ENCODE measurements at regions not wholly inside any gene's neighbourhood (a gene's known extent, or its start where the extent isn't known, plus 50 kb on each side); places are given as distances from the start of the nearest gene placed in this dataset.

DNA sequence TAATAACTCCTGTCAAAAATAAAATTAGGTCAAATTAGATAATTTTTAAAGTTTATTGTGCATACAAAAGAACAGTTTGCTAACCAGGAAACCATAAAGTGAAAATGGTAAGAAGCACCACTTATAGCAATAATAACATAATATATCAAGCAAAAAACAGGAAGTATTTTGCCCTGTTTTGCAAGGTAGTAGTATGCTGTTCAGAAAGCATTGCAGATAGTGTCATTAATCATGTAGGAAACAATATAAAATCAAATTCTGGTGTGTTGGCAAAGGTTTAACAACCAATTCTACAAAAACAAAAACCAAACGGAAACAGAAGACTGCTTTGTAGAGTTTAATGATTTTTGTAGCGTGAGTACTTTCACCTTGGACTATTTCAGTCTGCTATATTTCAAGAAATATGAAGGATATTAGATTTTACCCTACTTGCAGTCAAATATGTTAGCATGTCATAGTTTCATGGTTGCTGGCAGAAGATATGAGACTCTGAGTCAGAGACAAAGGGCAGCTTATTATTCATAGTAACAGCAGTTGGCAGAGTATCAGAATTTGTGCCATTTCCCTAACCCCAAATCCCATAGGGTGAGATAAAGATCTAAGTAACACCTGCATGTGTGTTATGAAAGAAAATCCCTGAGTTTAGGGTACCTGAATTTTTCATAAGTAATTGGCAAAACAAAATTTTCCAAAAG lies 729.0 kb upstream of the BRINP3 start:
- H3K4me1 ChIP-seq (ENCODE audit: control insufficient read depth in 1 of 2, extremely low read depth in 1 of 2, insufficient read depth in 2 of 2, low read length in 2 of 2): no peaks in the 10 kb centered on the region
- Mint-ChIP-seq H3K4me3 (no peak overlapping the region), H3K9me3 (peaks cover 12 to 31% (median 15%) of the 10 kb centered on the region in 3 donors), H3K36me3 (no peaks in the 10 kb centered on the region), H3K4me1 (no peaks in the 10 kb centered on the region), H3K27me3 (no peaks in the 10 kb centered on the region), H3K27ac (no peak overlapping the region)
- DNase-seq: no peak
- ChIA-PET POLR2A (no interaction called here), CTCF (no interaction called here)
- no peak overlapping the region for H3K27ac ChIP-seq (ENCODE audit: low read length)
- ATAC-seq (replicated peaks in 1 of 4): no peak
- no peaks in the 10 kb centered on the region for H3K27me3 ChIP-seq (replicated peaks in 1 of 2; ENCODE audit: control insufficient read depth in 2 of 2, extremely low read depth in 1 of 2, insufficient read depth in 2 of 2, low read length in 1 of 2)
- H3K4me3 ChIP-seq (ENCODE audit: control insufficient read depth in 1 of 2, extremely low read depth in 1 of 2, low read length in 1 of 2): no peak overlapping the region
- no peaks in the 10 kb centered on the region for H3K9me3 ChIP-seq
- no peaks in the 10 kb centered on the region for H3K36me3 ChIP-seq (ENCODE audit: control insufficient read depth in 2 of 2, extremely low read depth in 1 of 2, insufficient read depth in 1 of 2, low read length in 1 of 2)
- WGBS (ENCODE audit: insufficient coverage): no CpG with 5 or more reads among the region's 2 CpGs

DNA sequence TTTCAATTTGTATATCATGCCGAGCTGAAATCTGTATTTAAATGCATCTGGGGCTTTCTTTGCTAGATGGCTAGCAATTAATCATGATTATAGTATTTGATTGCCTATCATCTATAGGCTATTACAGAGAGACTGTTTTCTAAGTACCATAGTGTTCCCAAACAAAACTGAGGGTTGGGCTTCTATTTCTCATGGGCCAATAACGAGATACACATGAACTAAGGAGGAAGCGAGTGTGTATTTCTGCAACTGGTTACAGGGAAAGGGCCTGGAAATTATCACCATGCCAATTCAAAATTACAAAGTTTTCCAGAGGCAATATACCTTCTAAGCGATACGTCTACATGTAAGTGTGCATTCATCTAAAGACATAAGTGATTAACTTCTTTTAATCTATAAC lies 744.5 kb upstream of the BRINP3 start:
- no peaks in the 10 kb centered on the region for H3K36me3 ChIP-seq (ENCODE audit: control insufficient read depth in 2 of 2, extremely low read depth in 1 of 2, insufficient read depth in 1 of 2, low read length in 1 of 2)
- no peaks in the 10 kb centered on the region for H3K27me3 Mint-ChIP-seq

DNA sequence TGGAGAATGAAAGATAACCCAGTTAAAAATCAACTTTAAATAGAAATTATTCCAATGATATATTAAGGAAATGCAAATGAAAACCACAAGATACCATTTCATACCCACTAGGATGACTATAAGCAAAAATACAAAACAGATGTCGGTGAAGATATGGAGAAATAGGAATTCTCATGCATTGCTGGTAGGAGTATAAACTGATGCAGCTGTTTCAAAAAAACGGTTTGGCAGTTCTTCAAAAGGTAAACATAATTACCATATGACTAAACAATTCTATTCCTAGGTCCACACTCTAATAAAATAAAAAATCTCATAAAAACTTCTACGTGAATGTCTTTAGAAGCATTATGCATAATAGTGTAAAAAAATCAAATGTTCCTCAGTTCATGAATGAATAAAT lies 763.3 kb upstream of the BRINP3 start:
- no peak overlapping the region for H3K4me3 ChIP-seq (ENCODE audit: control insufficient read depth in 1 of 2, extremely low read depth in 1 of 2, low read length in 1 of 2)
- no peaks in the 10 kb centered on the region for H3K36me3 Mint-ChIP-seq
- no peaks in the 10 kb centered on the region for H3K27me3 ChIP-seq (replicated peaks in 1 of 2; ENCODE audit: control insufficient read depth in 2 of 2, extremely low read depth in 1 of 2, insufficient read depth in 2 of 2, low read length in 1 of 2)
- WGBS (ENCODE audit: insufficient coverage): no CpG with 5 or more reads among the region's 3 CpGs
- H3K4me1 Mint-ChIP-seq: no peaks in the 10 kb centered on the region
- no peak overlapping the region for H3K27ac Mint-ChIP-seq
- H3K36me3 ChIP-seq (ENCODE audit: control insufficient read depth in 2 of 2, extremely low read depth in 1 of 2, insufficient read depth in 1 of 2, low read length in 1 of 2): no peaks in the 10 kb centered on the region
- peaks cover 7 to 19% (median 12%) of the 10 kb centered on the region in 3 donors for H3K9me3 Mint-ChIP-seq
- DNase-seq (no peak), ATAC-seq (replicated peaks in 1 of 4) (no peak)
- H3K27ac ChIP-seq (ENCODE audit: low read length): no peak overlapping the region
- H3K9me3 ChIP-seq: no peaks in the 10 kb centered on the region
- ChIA-PET POLR2A (no interaction called here), CTCF (no interaction called here)
- H3K4me3 Mint-ChIP-seq: no peak overlapping the region
- no peaks in the 10 kb centered on the region for H3K4me1 ChIP-seq (ENCODE audit: control insufficient read depth in 1 of 2, extremely low read depth in 1 of 2, insufficient read depth in 2 of 2, low read length in 2 of 2)
- no peaks in the 10 kb centered on the region for H3K27me3 Mint-ChIP-seq

More for the DNA sequence above, 744.5 kb upstream of the BRINP3 start:
- H3K36me3 Mint-ChIP-seq: no peaks in the 10 kb centered on the region
- H3K27ac ChIP-seq (ENCODE audit: low read length): no peak overlapping the region
- H3K27ac Mint-ChIP-seq: no peak overlapping the region
- peaks cover 7 to 17% (median 8%) of the 10 kb centered on the region in 3 donors for H3K9me3 Mint-ChIP-seq
- no peaks in the 10 kb centered on the region for H3K4me1 Mint-ChIP-seq
- no peak overlapping the region for H3K4me3 ChIP-seq (ENCODE audit: control insufficient read depth in 1 of 2, extremely low read depth in 1 of 2, low read length in 1 of 2)
- ATAC-seq (replicated peaks in 1 of 4) (no peak), DNase-seq (no peak)
- no peaks in the 10 kb centered on the region for H3K9me3 ChIP-seq
- CTCF ChIA-PET: no interaction called here
- H3K4me1 ChIP-seq (ENCODE audit: control insufficient read depth in 1 of 2, extremely low read depth in 1 of 2, insufficient read depth in 2 of 2, low read length in 2 of 2): no peaks in the 10 kb centered on the region
- POLR2A ChIA-PET: no interaction called here
- H3K27me3 ChIP-seq (replicated peaks in 1 of 2; ENCODE audit: control insufficient read depth in 2 of 2, extremely low read depth in 1 of 2, insufficient read depth in 2 of 2, low read length in 1 of 2): no peaks in the 10 kb centered on the region
- H3K4me3 Mint-ChIP-seq: no peak overlapping the region
- 20% methylated on average over 1 of the region's 5 CpGs for WGBS (ENCODE audit: insufficient coverage)

DNA sequence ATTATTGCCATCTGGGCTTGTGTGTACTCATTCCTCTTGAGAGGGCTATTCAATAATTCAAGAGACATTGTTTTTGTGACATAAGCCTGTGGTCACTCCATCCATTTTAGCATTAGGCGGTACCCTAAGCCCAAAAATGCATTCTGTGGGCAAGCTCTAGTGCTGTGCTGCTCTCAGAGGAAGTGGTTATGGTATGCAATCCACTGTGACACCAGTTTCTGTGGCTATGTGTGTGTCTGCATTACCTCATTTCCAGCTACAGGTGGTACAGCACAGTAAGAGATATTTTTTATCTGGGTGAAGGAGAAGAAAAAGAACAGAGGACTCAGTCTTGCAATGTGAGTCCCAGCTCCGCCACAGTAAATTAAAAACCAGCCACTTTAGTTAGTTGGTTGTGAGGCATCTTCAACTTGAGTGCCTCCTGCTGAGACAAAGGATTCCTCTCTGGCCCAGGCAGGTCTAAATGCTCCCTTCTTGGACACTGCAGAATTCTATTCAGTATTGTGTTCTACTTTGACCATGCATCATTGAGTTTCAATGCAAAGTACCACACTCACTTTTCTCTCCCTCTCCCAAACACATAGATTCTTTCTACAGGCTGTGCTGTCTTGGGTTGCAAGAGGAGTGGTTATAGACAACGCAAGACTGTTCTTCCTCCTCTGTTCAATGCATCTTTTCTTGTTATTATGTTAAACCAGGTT lies 777.8 kb upstream of the BRINP3 start:
- ATAC-seq (replicated peaks in 1 of 4): no peak
- no CpG with 5 or more reads among the region's 3 CpGs for WGBS (ENCODE audit: insufficient coverage)
- DNase-seq: no peak
- Mint-ChIP-seq H3K36me3 (no peaks in the 10 kb centered on the region), H3K4me3 (no peak overlapping the region), H3K27me3 (no peaks in the 10 kb centered on the region), H3K4me1 (no peaks in the 10 kb centered on the region), H3K9me3 (peaks cover 19 to 44% (median 29%) of the 10 kb centered on the region in 3 donors), H3K27ac (no peak overlapping the region)
- Histone ChIP-seq H3K27ac (ENCODE audit: low read length) (no peak overlapping the region), H3K4me3 (ENCODE audit: control insufficient read depth in 1 of 2, extremely low read depth in 1 of 2, low read length in 1 of 2) (no peak overlapping the region), H3K36me3 (ENCODE audit: control insufficient read depth in 2 of 2, extremely low read depth in 1 of 2, insufficient read depth in 1 of 2, low read length in 1 of 2) (no peaks in the 10 kb centered on the region), H3K27me3 (replicated peaks in 1 of 2; ENCODE audit: control insufficient read depth in 2 of 2, extremely low read depth in 1 of 2, insufficient read depth in 2 of 2, low read length in 1 of 2) (no peaks in the 10 kb centered on the region), H3K4me1 (ENCODE audit: control insufficient read depth in 1 of 2, extremely low read depth in 1 of 2, insufficient read depth in 2 of 2, low read length in 2 of 2) (no peaks in the 10 kb centered on the region), H3K9me3 (no peaks in the 10 kb centered on the region)
- ChIA-PET CTCF (no interaction called here), POLR2A (no interaction called here)

DNA sequence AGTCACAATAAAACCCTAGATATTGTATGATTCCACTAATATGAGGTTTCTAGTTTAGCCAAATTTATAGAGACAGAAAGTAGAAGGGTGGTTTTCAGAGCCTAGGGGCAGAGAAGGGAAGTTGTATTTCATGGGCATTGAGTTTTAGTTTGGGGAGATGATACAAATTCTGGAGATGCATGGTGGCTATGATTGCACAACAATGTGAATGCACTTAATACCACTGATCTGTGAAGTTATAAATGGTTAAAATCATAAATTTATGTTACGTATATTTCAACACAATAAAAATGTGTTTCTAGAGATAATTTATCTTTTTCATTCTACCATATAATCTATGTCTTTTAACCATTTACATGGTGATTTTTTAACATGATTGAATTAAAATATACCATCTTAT lies 779.3 kb upstream of the BRINP3 start:
- POLR2A ChIA-PET: no interaction called here
- Mint-ChIP-seq H3K9me3 (peaks cover 18 to 38% (median 24%) of the 10 kb centered on the region in 3 donors), H3K27ac (no peak overlapping the region), H3K4me3 (no peak overlapping the region), H3K4me1 (no peaks in the 10 kb centered on the region), H3K27me3 (no peaks in the 10 kb centered on the region), H3K36me3 (no peaks in the 10 kb centered on the region)
- Histone ChIP-seq H3K4me1 (ENCODE audit: control insufficient read depth in 1 of 2, extremely low read depth in 1 of 2, insufficient read depth in 2 of 2, low read length in 2 of 2) (no peaks in the 10 kb centered on the region), H3K9me3 (no peaks in the 10 kb centered on the region), H3K4me3 (ENCODE audit: control insufficient read depth in 1 of 2, extremely low read depth in 1 of 2, low read length in 1 of 2) (no peak overlapping the region), H3K27me3 (replicated peaks in 1 of 2; ENCODE audit: control insufficient read depth in 2 of 2, extremely low read depth in 1 of 2, insufficient read depth in 2 of 2, low read length in 1 of 2) (no peaks in the 10 kb centered on the region), H3K27ac (ENCODE audit: low read length) (no peak overlapping the region), H3K36me3 (ENCODE audit: control insufficient read depth in 2 of 2, extremely low read depth in 1 of 2, insufficient read depth in 1 of 2, low read length in 1 of 2) (no peaks in the 10 kb centered on the region)
- CTCF ChIA-PET: no interaction called here
- no CpG with 5 or more reads among the region's 1 CpG for WGBS (ENCODE audit: insufficient coverage)
- no peak for ATAC-seq (replicated peaks in 1 of 4)
- DNase-seq: no peak

DNA sequence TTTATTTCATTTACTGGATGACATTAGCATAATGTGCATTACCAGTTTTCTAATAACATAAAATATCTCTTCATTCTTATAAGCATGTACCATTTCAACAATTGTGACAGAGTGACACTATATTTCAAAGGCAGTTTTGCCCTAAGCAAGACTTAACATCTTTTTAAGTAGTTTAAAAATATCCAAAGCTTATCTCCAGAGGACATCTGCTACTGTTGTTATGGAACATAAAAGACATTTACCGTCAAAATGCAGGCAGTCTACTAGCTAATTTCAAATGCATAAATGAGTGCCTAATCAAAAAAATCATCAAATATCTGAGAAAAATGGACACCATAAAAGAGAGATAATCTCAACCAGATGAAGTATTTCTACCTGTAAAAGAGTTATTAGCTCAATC lies 782.4 kb upstream of the BRINP3 start:
- POLR2A ChIA-PET: no interaction called here
- H3K4me1 Mint-ChIP-seq: no peaks in the 10 kb centered on the region
- CTCF ChIA-PET: no interaction called here
- peaks cover 7 to 25% (median 22%) of the 10 kb centered on the region in 3 donors for H3K9me3 Mint-ChIP-seq
- H3K27me3 Mint-ChIP-seq: no peaks in the 10 kb centered on the region
- no peaks in the 10 kb centered on the region for H3K27me3 ChIP-seq (replicated peaks in 1 of 2; ENCODE audit: control insufficient read depth in 2 of 2, extremely low read depth in 1 of 2, insufficient read depth in 2 of 2, low read length in 1 of 2)
- DNase-seq (no peak), ATAC-seq (replicated peaks in 1 of 4) (no peak)
- H3K36me3 ChIP-seq (ENCODE audit: control insufficient read depth in 2 of 2, extremely low read depth in 1 of 2, insufficient read depth in 1 of 2, low read length in 1 of 2): no peaks in the 10 kb centered on the region
- no peaks in the 10 kb centered on the region for H3K4me1 ChIP-seq (ENCODE audit: control insufficient read depth in 1 of 2, extremely low read depth in 1 of 2, insufficient read depth in 2 of 2, low read length in 2 of 2)
- H3K4me3 ChIP-seq (ENCODE audit: control insufficient read depth in 1 of 2, extremely low read depth in 1 of 2, low read length in 1 of 2): no peak overlapping the region
- H3K27ac Mint-ChIP-seq: no peak overlapping the region
- H3K27ac ChIP-seq (ENCODE audit: low read length): no peak overlapping the region
- H3K4me3 Mint-ChIP-seq: no peak overlapping the region
- no CpG with 5 or more reads among the region's 1 CpG for WGBS (ENCODE audit: insufficient coverage)
- H3K36me3 Mint-ChIP-seq: no peaks in the 10 kb centered on the region
- H3K9me3 ChIP-seq: no peaks in the 10 kb centered on the region

All from T-cell (primary cell).